ENCODE measurements at regions not wholly inside any gene's neighbourhood (a gene's known extent, or its start where the extent isn't known, plus 50 kb on each side); places are given as distances from the start of the nearest gene placed in this dataset.

GRCh38 chr14:80395031-80395430, 183.7 kb upstream of the DIO2 start:
- CTCF ChIA-PET = no interaction called here
- H3K9me3 Mint-ChIP-seq = peaks cover 5% of the 10 kb centered on the region
- Histone ChIP-seq H3K4me1 (ENCODE audit: insufficient read depth, low read length) (no peaks in the 10 kb centered on the region), H3K27ac (ENCODE audit: low read depth in 1 of 2, low read length in 2 of 2) (no peak overlapping the region), H3K9me3 (ENCODE audit: control insufficient read depth in 1 of 2, insufficient read depth in 1 of 2, low read length in 2 of 2) (no peaks in the 10 kb centered on the region), H3K4me3 (ENCODE audit: low read length) (no peak overlapping the region), H3K27me3 (ENCODE audit: control insufficient read depth in 1 of 2, insufficient read depth in 2 of 2, low read length in 2 of 2) (no peaks in the 10 kb centered on the region), H3K36me3 (ENCODE audit: insufficient read depth, low read length) (no peaks in the 10 kb centered on the region)
- ATAC-seq (ENCODE audit: poor library complexity) = no peak
- DNase-seq = no peak
- no peaks in the 10 kb centered on the region for H3K36me3 Mint-ChIP-seq (ENCODE audit: low read depth)
- H3K4me3 Mint-ChIP-seq = no peak overlapping the region
- H3K27ac Mint-ChIP-seq = no peak overlapping the region
- no peaks in the 10 kb centered on the region for H3K27me3 Mint-ChIP-seq
- H3K4me1 Mint-ChIP-seq (ENCODE audit: low read depth) = no peaks in the 10 kb centered on the region
- no peak for TF ChIP-seq CTCF (IDR thresholded peaks at IDR 0.05)
- intact Hi-C loops (cut with DNase I, micrococcal nuclease) = no loop called here
- POLR2A ChIA-PET = no interaction called here

DNA sequence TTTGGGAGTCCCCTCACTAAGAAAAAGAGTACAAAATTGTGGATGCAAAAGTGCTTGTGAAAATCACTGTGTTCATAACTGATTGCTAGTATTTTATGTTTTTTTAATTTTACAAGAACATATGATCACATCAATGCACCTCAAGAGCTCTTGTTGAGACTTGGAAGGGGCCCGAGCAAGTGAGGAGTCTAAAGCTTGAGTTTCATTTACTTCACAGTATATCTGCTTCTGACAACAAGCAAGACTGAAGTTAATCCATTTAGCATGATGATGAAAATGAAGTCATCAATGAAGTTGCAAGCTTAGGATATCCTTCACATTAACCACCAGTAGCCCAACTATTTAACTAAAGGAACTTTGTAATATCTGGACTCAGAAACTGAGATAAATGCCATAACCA, 182.5 kb upstream of the DIO2 start:
- peaks cover 5% of the 10 kb centered on the region for H3K9me3 Mint-ChIP-seq
- Histone ChIP-seq H3K4me3 (ENCODE audit: low read length) (no peak overlapping the region), H3K27ac (ENCODE audit: low read depth in 1 of 2, low read length in 2 of 2) (no peak overlapping the region), H3K4me1 (ENCODE audit: insufficient read depth, low read length) (no peaks in the 10 kb centered on the region), H3K9me3 (ENCODE audit: control insufficient read depth in 1 of 2, insufficient read depth in 1 of 2, low read length in 2 of 2) (no peaks in the 10 kb centered on the region), H3K36me3 (ENCODE audit: insufficient read depth, low read length) (no peaks in the 10 kb centered on the region), H3K27me3 (ENCODE audit: control insufficient read depth in 1 of 2, insufficient read depth in 2 of 2, low read length in 2 of 2) (no peaks in the 10 kb centered on the region)
- no peak overlapping the region for H3K4me3 Mint-ChIP-seq
- ChIA-PET CTCF (no interaction called here), POLR2A (no interaction called here)
- H3K27me3 Mint-ChIP-seq = no peaks in the 10 kb centered on the region
- no peak overlapping the region for H3K27ac Mint-ChIP-seq
- ATAC-seq (ENCODE audit: poor library complexity) (no peak), DNase-seq (no peak)
- H3K36me3 Mint-ChIP-seq (ENCODE audit: low read depth) = no peaks in the 10 kb centered on the region
- H3K4me1 Mint-ChIP-seq (ENCODE audit: low read depth) = no peaks in the 10 kb centered on the region
- no peak for TF ChIP-seq CTCF (IDR thresholded peaks at IDR 0.05)
- intact Hi-C loops (cut with DNase I, micrococcal nuclease) = no loop called here

DNA sequence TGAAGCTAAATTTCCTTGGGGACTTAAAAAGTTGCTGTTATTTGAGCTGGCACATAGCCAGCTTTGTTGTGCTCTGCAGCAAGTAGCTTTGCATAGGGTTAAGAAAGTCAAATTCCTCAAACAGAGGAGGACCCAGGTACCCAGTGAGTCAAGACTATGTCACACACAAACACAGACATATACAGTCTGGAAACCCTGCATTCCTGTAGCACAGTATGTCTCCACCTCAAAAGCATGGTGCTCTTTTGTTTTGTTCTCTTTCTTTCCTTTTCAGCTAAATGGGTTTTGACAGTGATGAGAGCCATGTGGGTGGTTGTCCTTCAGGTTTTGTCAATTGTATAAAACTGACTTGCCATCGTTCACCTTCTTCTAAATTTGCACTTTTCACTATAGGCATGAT, 179.6 kb upstream of the DIO2 start:
- Mint-ChIP-seq H3K4me1 (ENCODE audit: low read depth) (no peaks in the 10 kb centered on the region), H3K27me3 (no peaks in the 10 kb centered on the region), H3K27ac (no peak overlapping the region), H3K9me3 (peaks cover 3% of the 10 kb centered on the region), H3K36me3 (ENCODE audit: low read depth) (no peaks in the 10 kb centered on the region), H3K4me3 (no peak overlapping the region)
- H3K9me3 ChIP-seq (ENCODE audit: control insufficient read depth in 1 of 2, insufficient read depth in 1 of 2, low read length in 2 of 2) = no peaks in the 10 kb centered on the region
- intact Hi-C loops (cut with DNase I, micrococcal nuclease) = no loop called here
- no peak for DNase-seq
- H3K4me3 ChIP-seq (ENCODE audit: low read length) = no peak overlapping the region
- no peaks in the 10 kb centered on the region for H3K4me1 ChIP-seq (ENCODE audit: insufficient read depth, low read length)
- no peaks in the 10 kb centered on the region for H3K36me3 ChIP-seq (ENCODE audit: insufficient read depth, low read length)
- TF ChIP-seq CTCF (IDR thresholded peaks at IDR 0.05) = no peak
- ATAC-seq (ENCODE audit: poor library complexity) = no peak
- no peaks in the 10 kb centered on the region for H3K27me3 ChIP-seq (ENCODE audit: control insufficient read depth in 1 of 2, insufficient read depth in 2 of 2, low read length in 2 of 2)
- no peak overlapping the region for H3K27ac ChIP-seq (ENCODE audit: low read depth in 1 of 2, low read length in 2 of 2)
- CTCF ChIA-PET = no interaction called here
- POLR2A ChIA-PET = no interaction called here

Measured in CD4-positive, alpha-beta T cell (primary cell).